HEK293T (cell line): ENCODE measurements at regions not wholly inside any gene's neighbourhood (a gene's known extent, or its start where the extent isn't known, plus 50 kb on each side); places are given as distances from the start of the nearest gene placed in this dataset.

Source experiments
- CTCF ChIA-PET: fragments of 350-600 bp; formaldehyde crosslinking; extraction: SDS; loops from one replicate; lab custom pipeline; 2021; ENCODE audit warnings: antibody characterized with exemption, inconsistent platforms; lab: Yijun Ruan, JAX
- POLR2A ChIA-PET: fragments of 350-600 bp; formaldehyde crosslinking; extraction: SDS; loops from one replicate; lab custom pipeline; 2020; ENCODE audit warnings: antibody characterized with exemption, inconsistent platforms; lab: Yijun Ruan, JAX
- DNase-seq: peaks from one replicate; pipeline ENCODE4 v3.0.0; 2012; ENCODE audit warnings: mixed read lengths; ENCODE audit errors: extremely low spot score
- ARNT ChIP-seq: fragments of 450-650 bp; IDR thresholded peaks from 2 replicates; pipeline ENCODE4 v1.6.1; 2017; ENCODE audit warnings: mild to moderate bottlenecking
- BHLHE40 ChIP-seq: fragments of 450-650 bp; IDR thresholded peaks from 2 replicates; pipeline ENCODE4 v1.6.1; 2016; ENCODE audit warnings: mild to moderate bottlenecking, moderate library complexity, borderline replicate concordance
- CTBP1 ChIP-seq: fragments of 450-650 bp; IDR thresholded peaks from 2 replicates; pipeline ENCODE4 v1.6.1; 2016; ENCODE audit warnings: borderline replicate concordance
- ELF4 ChIP-seq: fragments of 450-650 bp; IDR thresholded peaks from 2 replicates; pipeline ENCODE4 v1.6.1; 2017; ENCODE audit warnings: antibody characterized with exemption
- FOXA1 ChIP-seq: fragments of 450-650 bp; IDR thresholded peaks from 2 replicates; pipeline ENCODE4 v1.6.1; 2016; ENCODE audit warnings: mild to moderate bottlenecking
- FOXK2 ChIP-seq: fragments of 450-650 bp; IDR thresholded peaks from 2 replicates; pipeline ENCODE4 v1.6.1; 2016; ENCODE audit warnings: mild to moderate bottlenecking
- FOXM1 ChIP-seq: fragments of 450-650 bp; IDR thresholded peaks from 2 replicates; pipeline ENCODE4 v1.6.1; 2017; ENCODE audit warnings: mild to moderate bottlenecking, borderline replicate concordance
- HDGF ChIP-seq: fragments of 450-650 bp; IDR thresholded peaks from 2 replicates; pipeline ENCODE4 v1.6.1; 2017; ENCODE audit warnings: antibody characterized with exemption, borderline replicate concordance
- L3MBTL2 ChIP-seq: fragments of 450-650 bp; conservative IDR thresholded peaks from 2 replicates; pipeline ENCODE4 v1.6.1; 2016; ENCODE audit warnings: mild to moderate bottlenecking
- LEF1 ChIP-seq: fragments of 450-650 bp; IDR thresholded peaks from 2 replicates; pipeline ENCODE4 v1.6.1; 2017; ENCODE audit warnings: mild to moderate bottlenecking, borderline replicate concordance
- NFRKB ChIP-seq: fragments of 450-650 bp; IDR thresholded peaks from 2 replicates; pipeline ENCODE4 v1.6.1; 2016; ENCODE audit warnings: mild to moderate bottlenecking, moderate library complexity
- SP1 ChIP-seq: fragments of 450-650 bp; IDR thresholded peaks from 2 replicates; pipeline ENCODE4 v1.6.1; 2017
- SUZ12 ChIP-seq: fragments of 450-650 bp; IDR thresholded peaks from 2 replicates; pipeline ENCODE4 v1.6.1; 2016; ENCODE audit warnings: mild to moderate bottlenecking
- TARDBP ChIP-seq: fragments of 450-650 bp; IDR thresholded peaks from 2 replicates; pipeline ENCODE4 v1.6.1; 2016
- ZNF384 ChIP-seq: fragments of 450-650 bp; IDR thresholded peaks from 2 replicates; pipeline ENCODE4 v1.6.1; 2016
- TF ChIP-seq, protein P1 (sequence below): fragments of 450-650 bp; IDR thresholded peaks from 2 replicates; pipeline ENCODE4 v1.6.1; 2016

DNA sequence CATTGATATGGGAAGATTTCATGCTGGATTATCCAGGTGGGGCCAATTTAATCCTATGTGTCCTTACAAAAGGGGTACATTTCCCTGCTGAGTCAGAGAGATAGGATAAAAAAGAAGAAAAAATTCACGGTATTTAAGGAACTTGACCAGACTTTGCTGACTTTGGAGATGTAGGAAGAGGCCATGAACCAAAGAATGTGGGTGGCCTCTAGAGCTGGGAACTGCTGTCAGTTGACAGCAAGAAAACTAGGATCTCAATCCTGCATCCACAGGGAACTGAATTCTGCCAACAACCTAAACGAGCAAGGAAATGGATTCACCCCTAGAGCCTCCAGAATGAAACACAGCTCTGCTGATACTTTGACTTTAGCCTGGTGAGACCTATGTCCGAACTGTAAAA lies 148.1 kb upstream of the SLC24A5 start:
- DNase-seq = no peak
- ChIA-PET CTCF (no interaction called here), POLR2A (no interaction called here)
- no peak for TF ChIP-seq CTBP1
- no peak for TF ChIP-seq NFRKB
- TF ChIP-seq ZNF384 = no peak
- TF ChIP-seq ELF4 = no peak
- TF ChIP-seq SUZ12 = no peak
- TF ChIP-seq LEF1 = no peak
- no peak for TF ChIP-seq SP1
- no peak for TF ChIP-seq TARDBP
- TF ChIP-seq L3MBTL2 = no peak
- TF ChIP-seq, protein P1, sequence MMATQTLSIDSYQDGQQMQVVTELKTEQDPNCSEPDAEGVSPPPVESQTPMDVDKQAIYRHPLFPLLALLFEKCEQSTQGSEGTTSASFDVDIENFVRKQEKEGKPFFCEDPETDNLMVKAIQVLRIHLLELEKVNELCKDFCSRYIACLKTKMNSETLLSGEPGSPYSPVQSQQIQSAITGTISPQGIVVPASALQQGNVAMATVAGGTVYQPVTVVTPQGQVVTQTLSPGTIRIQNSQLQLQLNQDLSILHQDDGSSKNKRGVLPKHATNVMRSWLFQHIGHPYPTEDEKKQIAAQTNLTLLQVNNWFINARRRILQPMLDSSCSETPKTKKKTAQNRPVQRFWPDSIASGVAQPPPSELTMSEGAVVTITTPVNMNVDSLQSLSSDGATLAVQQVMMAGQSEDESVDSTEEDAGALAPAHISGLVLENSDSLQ = no peak
- TF ChIP-seq FOXK2 = no peak
- TF ChIP-seq BHLHE40 = no peak
- no peak for TF ChIP-seq FOXM1
- TF ChIP-seq HDGF = no peak
- TF ChIP-seq ARNT = no peak
- TF ChIP-seq FOXA1 = no peak

DNA sequence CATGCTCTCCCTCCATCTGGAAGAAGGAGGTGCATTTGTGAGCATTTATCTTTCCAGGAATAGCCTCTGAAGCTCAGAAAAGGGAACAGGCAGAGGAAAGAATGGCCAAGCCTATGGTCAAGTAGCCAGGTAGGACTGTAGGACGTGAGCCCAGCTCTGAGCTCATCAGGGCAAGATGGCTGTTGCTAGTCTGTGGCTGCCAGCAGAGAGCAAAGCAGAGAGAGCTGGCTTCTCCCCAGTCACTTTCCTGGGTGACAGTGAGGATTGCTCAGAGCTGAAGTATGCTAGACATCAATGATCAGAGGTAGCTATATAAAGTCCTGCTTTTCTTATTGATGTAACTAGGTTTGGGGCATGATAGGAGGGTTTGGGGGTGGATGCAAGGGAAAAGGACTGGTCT lies 146.1 kb upstream of the SLC24A5 start:
- no peak for DNase-seq
- ChIA-PET CTCF (no interaction called here), POLR2A (no interaction called here)
- no peak for TF ChIP-seq NFRKB
- TF ChIP-seq BHLHE40 = no peak
- no peak for TF ChIP-seq FOXA1

DNA sequence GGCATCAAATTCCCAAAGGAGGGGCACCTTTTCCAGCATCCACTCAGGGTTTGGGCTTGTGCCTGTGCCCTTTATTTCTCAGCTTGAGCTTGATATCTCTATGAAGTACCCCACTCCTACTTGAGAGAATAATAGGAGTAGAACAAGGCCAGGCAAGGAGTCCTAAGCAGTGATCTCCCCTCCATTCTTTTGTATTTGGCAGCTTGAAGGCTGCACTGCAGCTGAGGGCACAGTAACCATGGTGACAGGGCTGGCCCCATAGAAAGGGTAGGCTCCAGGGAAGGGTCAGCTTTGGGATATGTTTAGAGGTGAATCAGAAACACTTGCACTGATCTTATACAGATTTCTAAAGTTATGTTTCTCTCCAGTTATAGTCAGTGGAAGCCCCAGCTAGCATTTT lies 145.4 kb upstream of the SLC24A5 start:
- TF ChIP-seq FOXK2 (no peak), ELF4 (no peak), HDGF (no peak), ZNF384 (no peak), BHLHE40 (no peak), SUZ12 (no peak), ARNT (no peak), NFRKB (no peak)
- DNase-seq = no peak
- ChIA-PET POLR2A (no interaction called here), CTCF (no interaction called here)

DNA sequence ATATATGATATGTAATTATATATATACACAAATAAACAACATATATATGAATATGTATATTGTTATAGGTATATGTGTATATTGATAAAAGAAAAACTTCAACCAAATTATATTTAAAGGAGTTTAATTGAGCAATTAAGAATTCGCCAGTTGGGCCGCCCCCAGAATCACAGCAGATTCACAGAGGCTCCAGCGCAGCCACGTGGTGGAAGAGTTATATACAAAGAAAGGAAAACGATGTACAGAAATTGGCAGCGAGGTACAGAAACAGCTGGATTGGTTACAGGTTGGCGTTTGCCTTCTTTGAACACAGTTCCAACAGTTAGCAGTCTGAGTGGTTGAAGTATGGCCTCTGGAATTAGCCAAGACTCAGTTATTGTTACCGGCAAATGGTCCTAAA lies 137.3 kb upstream of the SLC24A5 start:
- ChIA-PET POLR2A (no interaction called here), CTCF (interaction anchor here (1.0 to 1.1 kb wide), 2 partner anchors 787 to 789 kb away, joined by 3 to 5 read pairs; no protein-coding TSS in a partner anchor)
- TF ChIP-seq FOXK2 (no peak), ARNT (no peak), NFRKB (no peak), HDGF (no peak), L3MBTL2 (no peak), ELF4 (no peak), ZNF384 (no peak), BHLHE40 (no peak), SUZ12 (no peak), FOXA1 (no peak), TARDBP (no peak), CTBP1 (no peak)
- no peak for DNase-seq

DNA sequence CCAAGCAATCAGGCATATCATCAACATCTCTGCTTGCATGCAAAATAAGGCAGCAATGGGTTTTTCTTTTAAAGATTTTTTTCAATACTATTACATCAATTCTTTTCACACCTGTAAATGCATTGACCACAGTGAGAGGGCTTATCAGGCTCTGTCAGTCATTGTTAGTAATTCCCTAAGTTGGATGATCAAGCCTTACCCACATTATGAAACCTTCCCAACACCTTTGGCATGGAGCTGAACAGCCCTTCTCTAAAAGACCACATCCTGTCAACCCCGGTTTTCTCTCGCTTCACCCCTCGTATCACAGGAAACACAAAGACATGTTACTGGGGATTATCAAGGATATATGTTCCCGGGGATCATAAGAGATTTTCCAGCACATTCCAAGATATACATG lies 135.2 kb upstream of the SLC24A5 start:
- TF ChIP-seq FOXK2 = no peak
- no peak for TF ChIP-seq L3MBTL2
- TF ChIP-seq BHLHE40 = no peak
- TF ChIP-seq, protein P1 = no peak
- TF ChIP-seq SP1 = no peak
- TF ChIP-seq LEF1 = no peak
- ChIA-PET CTCF (no interaction called here), POLR2A (no interaction called here)
- no peak for DNase-seq

DNA sequence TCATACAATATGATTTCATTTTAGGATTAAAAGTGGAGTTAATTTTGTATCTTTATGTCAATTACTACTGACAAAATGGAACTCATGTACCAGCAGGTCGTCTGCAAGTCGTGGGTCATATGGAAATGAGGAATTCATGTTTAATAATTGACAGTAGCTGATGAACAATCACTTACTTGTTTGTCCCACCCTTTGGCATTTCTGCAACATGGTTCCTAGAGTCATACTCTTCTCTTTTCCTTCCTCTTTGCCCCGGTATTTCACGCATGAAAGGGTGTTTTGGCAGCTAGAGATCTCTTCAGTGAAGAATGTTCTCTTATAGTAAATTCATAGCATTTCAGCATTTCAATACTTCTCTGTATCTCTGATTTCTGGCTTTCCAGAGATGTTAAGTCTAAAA lies 133.3 kb upstream of the SLC24A5 start:
- POLR2A ChIA-PET = no interaction called here
- TF ChIP-seq HDGF (no peak), TARDBP (no peak), LEF1 (no peak), L3MBTL2 (no peak), BHLHE40 (no peak), ZNF384 (no peak), SP1 (no peak), FOXM1 (no peak), ELF4 (no peak), SUZ12 (no peak), NFRKB (no peak), FOXA1 (no peak)
- CTCF ChIA-PET = interaction anchor here (1.3 to 2.2 kb wide), 5 partner anchors 98 to 791 kb away, joined by 3 to 15 read pairs (median 5); no protein-coding TSS in a partner anchor
- no peak for DNase-seq

DNA sequence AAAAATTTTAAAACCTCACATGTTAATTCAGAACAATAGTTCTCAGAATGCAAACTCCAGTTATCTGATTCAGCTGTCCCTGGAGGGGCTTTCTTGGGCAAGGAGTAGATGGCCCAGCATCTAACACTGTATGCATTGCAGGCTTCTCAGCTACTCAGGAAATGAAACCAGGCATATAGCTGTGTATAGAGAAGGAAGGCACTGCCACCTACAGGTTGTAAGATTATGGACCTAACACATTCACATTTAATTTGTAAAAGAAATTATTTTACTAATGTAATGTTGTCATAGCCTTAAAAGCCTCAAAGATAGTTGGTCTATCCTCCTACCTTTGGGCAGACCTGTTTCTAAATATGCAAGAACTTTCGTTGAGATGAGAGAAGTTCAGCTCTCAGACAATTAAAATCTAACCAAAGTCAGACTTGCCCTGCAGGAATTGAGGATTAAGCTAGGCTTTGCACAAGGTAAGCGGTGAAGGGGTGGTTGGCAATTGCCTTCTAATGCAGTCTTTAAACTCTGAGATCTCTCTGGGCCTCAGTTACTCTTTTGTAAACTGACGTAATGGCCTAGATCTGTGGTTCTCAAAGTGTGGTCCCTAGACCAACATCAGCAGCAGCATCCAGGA lies 132.8 kb upstream of the SLC24A5 start:
- POLR2A ChIA-PET = no interaction called here
- no peak for TF ChIP-seq SUZ12
- TF ChIP-seq HDGF = no peak
- no peak for TF ChIP-seq ELF4
- TF ChIP-seq TARDBP = no peak
- no peak for TF ChIP-seq FOXK2
- TF ChIP-seq NFRKB = no peak
- TF ChIP-seq LEF1 = no peak
- no peak for TF ChIP-seq ZNF384
- no peak for TF ChIP-seq CTBP1
- TF ChIP-seq BHLHE40 = no peak
- no peak for TF ChIP-seq ARNT
- TF ChIP-seq L3MBTL2 = no peak
- no peak for TF ChIP-seq SP1
- no peak for TF ChIP-seq FOXM1
- TF ChIP-seq, protein P1 = no peak
- TF ChIP-seq FOXA1 = no peak
- DNase-seq = peak; percentile 21
- CTCF ChIA-PET = interaction anchor here (0.6 to 2.2 kb wide), 7 partner anchors 9 to 792 kb away, joined by 3 to 15 read pairs (median 4); no protein-coding TSS in a partner anchor
